Gastroesophageal sphincter (tissue), 4 donors: ENCODE measurements at regions not wholly inside any gene's neighbourhood (a gene's known extent, or its start where the extent isn't known, plus 50 kb on each side); places are given as distances from the start of the nearest gene placed in this dataset.

Source experiments
- ATAC-seq: fragments of 150-250 bp; one replicate; pipeline ENCODE4 v1.9.1; 2016; ENCODE audit warnings: mild to moderate bottlenecking, moderate library complexity
- H3K27ac ChIP-seq, 4 donors: fragments of 200-600 bp; sonication (generic) in 3 of 4; 1 replicate in 3 of 4; 2 replicates in 1 of 4; pipeline ENCODE4 v1.5.1; 2016 to 2019
- H3K27me3 ChIP-seq: fragments of 200-600 bp; sonication (generic); one replicate; pipeline ENCODE4 v1.5.1; 2019
- H3K36me3 ChIP-seq, 2 donors: fragments of 200-600 bp; sonication (generic); one replicate each; pipeline ENCODE4 v1.5.1; 2019; ENCODE audit warnings: control low read depth in 1 of 2
- H3K4me1 ChIP-seq, 3 donors: fragments of 200-600 bp; sonication (generic); 1 replicate in 2 of 3; 2 replicates in 1 of 3; pipeline ENCODE4 v1.5.1; 2016 to 2019; ENCODE audit warnings: control low read depth in 2 of 3
- H3K4me3 ChIP-seq, 2 donors: fragments of 200-600 bp; sonication (generic); one replicate each; pipeline ENCODE4 v1.5.1; 2019; ENCODE audit warnings: mild to moderate bottlenecking in 1 of 2, moderate library complexity in 1 of 2
- H3K9me3 ChIP-seq, 3 donors: fragments of 200-600 bp; sonication (generic); one replicate each; pipeline ENCODE4 v1.5.1; 2017 to 2019; ENCODE audit warnings: control low read depth in 2 of 3
- EP300 ChIP-seq: sonication (generic); formaldehyde crosslinking; IDR thresholded peaks from one replicate; pipeline ENCODE4 v1.6.1; 2017; ENCODE audit warnings: antibody characterized with exemption, mild to moderate bottlenecking
- POLR2A ChIP-seq, 2 donors: fragments of 450-650 bp; IDR thresholded peaks; one replicate each; pipeline ENCODE4 v1.6.1; 2017; ENCODE audit warnings: antibody characterized with exemption in 2 of 2, mild to moderate bottlenecking in 2 of 2, moderate library complexity in 1 of 2
- POLR2AphosphoS5 ChIP-seq: sonication (generic); formaldehyde crosslinking; IDR thresholded peaks from one replicate; pipeline ENCODE4 v1.6.1; 2017; ENCODE audit warnings: antibody characterized with exemption
- WGBS, 2 donors: methylation state at CpG; one replicate each; pipeline ENCODE4 v1.1.5; 2018; ENCODE audit warnings: low coverage in 1 of 2; 5-methylcytosine and 5-hydroxymethylcytosine counted together
- TF ChIP-seq, protein P1 (sequence below), 4 experiments: fragments of 200-600 bp in 2 of 4; fragments of 450-650 bp in 2 of 4; sonication (generic) in 1 of 4; IDR thresholded peaks; one replicate each; pipeline ENCODE4 v1.5.1; 2017 to 2019; ENCODE audit warnings: antibody characterized with exemption in 4 of 4, mild to moderate bottlenecking in 2 of 4, moderate library complexity in 2 of 4

DNA sequence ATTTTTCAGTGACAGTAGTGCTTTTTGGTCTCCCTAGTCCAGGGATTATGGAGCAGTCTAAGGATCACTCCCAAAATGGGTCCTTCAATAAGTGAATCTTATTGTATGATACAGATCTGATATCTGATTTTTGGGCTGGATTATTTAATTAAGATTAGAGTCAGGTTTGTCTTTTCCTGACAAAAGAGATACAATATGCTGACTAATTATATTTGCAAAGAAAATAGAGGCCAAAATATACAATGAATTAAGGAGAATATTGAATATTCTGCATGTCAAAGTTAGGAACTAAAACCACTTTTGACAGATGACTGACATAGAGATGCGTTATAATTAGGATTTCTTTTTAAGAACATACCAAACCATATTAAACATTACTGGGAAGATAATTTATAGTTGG is 175.2 kb downstream of the FOXG1 start:
- ATAC-seq = no peak
- TF ChIP-seq, protein P1, sequence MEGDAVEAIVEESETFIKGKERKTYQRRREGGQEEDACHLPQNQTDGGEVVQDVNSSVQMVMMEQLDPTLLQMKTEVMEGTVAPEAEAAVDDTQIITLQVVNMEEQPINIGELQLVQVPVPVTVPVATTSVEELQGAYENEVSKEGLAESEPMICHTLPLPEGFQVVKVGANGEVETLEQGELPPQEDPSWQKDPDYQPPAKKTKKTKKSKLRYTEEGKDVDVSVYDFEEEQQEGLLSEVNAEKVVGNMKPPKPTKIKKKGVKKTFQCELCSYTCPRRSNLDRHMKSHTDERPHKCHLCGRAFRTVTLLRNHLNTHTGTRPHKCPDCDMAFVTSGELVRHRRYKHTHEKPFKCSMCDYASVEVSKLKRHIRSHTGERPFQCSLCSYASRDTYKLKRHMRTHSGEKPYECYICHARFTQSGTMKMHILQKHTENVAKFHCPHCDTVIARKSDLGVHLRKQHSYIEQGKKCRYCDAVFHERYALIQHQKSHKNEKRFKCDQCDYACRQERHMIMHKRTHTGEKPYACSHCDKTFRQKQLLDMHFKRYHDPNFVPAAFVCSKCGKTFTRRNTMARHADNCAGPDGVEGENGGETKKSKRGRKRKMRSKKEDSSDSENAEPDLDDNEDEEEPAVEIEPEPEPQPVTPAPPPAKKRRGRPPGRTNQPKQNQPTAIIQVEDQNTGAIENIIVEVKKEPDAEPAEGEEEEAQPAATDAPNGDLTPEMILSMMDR (IDR thresholded peaks at IDR 0.05) = no peak
- no peak for TF ChIP-seq POLR2AphosphoS5
- no peak for TF ChIP-seq EP300
- no peak for TF ChIP-seq POLR2A (IDR thresholded peaks at IDR 0.05)
- H3K9me3 ChIP-seq = no peaks in the 10 kb centered on the region
- no peaks in the 10 kb centered on the region for H3K4me1 ChIP-seq
- WGBS, 2 donors = 89 to 92% methylated on average over 1 of the region's 1 CpG
- H3K27me3 ChIP-seq = no peaks in the 10 kb centered on the region
- no peaks in the 10 kb centered on the region for H3K36me3 ChIP-seq
- H3K4me3 ChIP-seq = no peak overlapping the region
- no peak overlapping the region for H3K27ac ChIP-seq

DNA sequence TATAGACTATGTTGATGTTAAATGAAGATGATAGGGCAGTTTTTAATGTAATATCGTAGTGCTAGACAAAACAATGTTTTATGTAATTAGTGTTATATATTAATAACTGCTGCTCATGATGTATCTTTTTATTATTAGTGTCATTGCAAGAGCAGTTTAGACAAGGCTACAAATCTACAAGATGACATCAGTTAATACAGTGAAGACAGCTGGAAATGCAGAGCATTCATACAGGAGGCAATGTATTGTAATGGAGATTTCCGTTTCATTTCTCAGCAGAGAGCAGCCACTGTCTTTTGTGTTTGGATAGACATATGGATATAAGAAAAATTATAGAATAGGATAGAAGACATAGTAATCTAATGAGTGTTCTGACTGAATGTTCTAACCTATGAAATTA is 178.0 kb downstream of the FOXG1 start:
- no peaks in the 10 kb centered on the region for H3K9me3 ChIP-seq
- no peaks in the 10 kb centered on the region for H3K4me1 ChIP-seq
- TF ChIP-seq POLR2AphosphoS5 = no peak
- TF ChIP-seq, protein P1 (IDR thresholded peaks at IDR 0.05) = no peak
- no peak for TF ChIP-seq POLR2A (IDR thresholded peaks at IDR 0.05)
- no peak for TF ChIP-seq EP300
- H3K27me3 ChIP-seq = no peaks in the 10 kb centered on the region
- no peaks in the 10 kb centered on the region for H3K36me3 ChIP-seq
- WGBS, 2 donors = 36% methylated on average over 2 of the region's 2 CpGs
- no peak overlapping the region for H3K4me3 ChIP-seq
- H3K27ac ChIP-seq = no peak overlapping the region
- ATAC-seq = no peak

DNA sequence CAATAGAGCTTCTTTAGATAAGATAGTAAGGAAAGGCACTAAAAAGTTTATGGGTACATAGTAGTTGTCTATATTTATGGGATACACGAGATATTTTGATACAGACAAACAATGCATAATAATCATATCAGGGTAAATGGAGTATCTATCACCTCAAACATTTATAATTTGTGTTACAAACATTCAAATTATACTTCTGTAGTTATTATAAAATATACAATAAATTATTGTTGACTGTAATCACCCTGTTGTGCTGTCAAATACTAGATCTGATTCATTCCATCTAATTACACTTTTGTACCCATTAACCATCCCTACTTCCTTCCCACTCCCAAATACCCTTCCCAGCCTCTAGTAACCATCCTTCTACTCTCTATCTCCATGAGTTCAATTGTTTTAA is 179.7 kb downstream of the FOXG1 start:
- Histone ChIP-seq H3K27ac (no peak overlapping the region), H3K27me3 (no peaks in the 10 kb centered on the region), H3K9me3 (no peaks in the 10 kb centered on the region), H3K36me3 (no peaks in the 10 kb centered on the region), H3K4me1 (no peaks in the 10 kb centered on the region), H3K4me3 (no peak overlapping the region)
- no peak for TF ChIP-seq POLR2A (IDR thresholded peaks at IDR 0.05)
- WGBS, 2 donors = 75 to 83% methylated on average over 1 of the region's 1 CpG
- no peak for ATAC-seq

DNA sequence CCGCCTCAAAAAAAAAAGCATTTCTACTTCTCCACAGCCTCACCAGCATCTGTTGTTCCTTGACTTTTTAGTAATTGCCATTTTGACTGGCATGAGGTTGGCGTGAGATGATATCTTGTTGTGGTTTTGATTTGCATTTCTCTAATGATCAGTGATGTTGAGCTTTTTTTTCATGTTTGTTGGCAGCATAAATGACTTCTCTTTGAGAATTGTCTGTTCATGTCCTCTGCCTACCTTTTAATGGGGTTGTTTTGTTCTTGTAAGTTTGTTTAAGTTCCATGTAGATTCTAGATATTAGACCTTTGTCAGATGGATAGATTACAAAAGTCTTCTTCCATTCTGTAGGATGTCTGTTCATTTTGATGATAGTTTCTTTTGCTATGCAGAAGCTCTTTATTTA is 182.9 kb downstream of the FOXG1 start:
- ATAC-seq = no peak
- Histone ChIP-seq H3K36me3 (no peaks in the 10 kb centered on the region), H3K4me3 (no peak overlapping the region), H3K27me3 (no peaks in the 10 kb centered on the region), H3K9me3 (no peaks in the 10 kb centered on the region), H3K4me1 (no peaks in the 10 kb centered on the region), H3K27ac (no peak overlapping the region)
- 89 to 100% methylated on average over 1 to 2 of the region's 2 CpGs for WGBS, 2 donors
- TF ChIP-seq EP300 = no peak
- no peak for TF ChIP-seq POLR2AphosphoS5
- TF ChIP-seq POLR2A (IDR thresholded peaks at IDR 0.05) = no peak
- TF ChIP-seq, protein P1 (IDR thresholded peaks at IDR 0.05) = no peak

DNA sequence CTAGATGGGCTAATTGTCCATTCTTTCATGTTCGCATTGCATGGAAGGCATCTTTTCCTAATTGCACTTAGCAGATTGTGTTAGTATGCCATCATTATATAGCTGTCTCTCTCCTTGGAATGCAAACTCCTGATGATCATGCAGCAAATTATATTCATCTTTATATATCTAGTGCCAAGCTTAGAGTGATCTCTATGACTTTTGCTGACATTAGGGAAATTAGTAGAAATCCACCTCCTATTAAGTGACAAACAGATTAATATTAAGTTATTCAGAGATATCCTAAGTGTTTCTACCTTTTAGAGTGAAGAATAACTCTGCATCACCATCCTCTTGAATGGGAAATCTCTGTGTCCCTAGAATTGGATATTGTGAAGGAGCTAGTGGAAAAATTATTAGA is 185.6 kb downstream of the FOXG1 start:
- Histone ChIP-seq H3K9me3 (no peaks in the 10 kb centered on the region), H3K27ac (no peak overlapping the region), H3K4me3 (no peak overlapping the region), H3K36me3 (no peaks in the 10 kb centered on the region), H3K27me3 (no peaks in the 10 kb centered on the region), H3K4me1 (no peaks in the 10 kb centered on the region)
- TF ChIP-seq POLR2AphosphoS5 (no peak), POLR2A (IDR thresholded peaks at IDR 0.05) (no peak), EP300 (no peak)
- TF ChIP-seq, protein P1 (IDR thresholded peaks at IDR 0.05) = no peak
- ATAC-seq = no peak
- 83 to 84% methylated on average over 1 of the region's 1 CpG for WGBS, 2 donors

DNA sequence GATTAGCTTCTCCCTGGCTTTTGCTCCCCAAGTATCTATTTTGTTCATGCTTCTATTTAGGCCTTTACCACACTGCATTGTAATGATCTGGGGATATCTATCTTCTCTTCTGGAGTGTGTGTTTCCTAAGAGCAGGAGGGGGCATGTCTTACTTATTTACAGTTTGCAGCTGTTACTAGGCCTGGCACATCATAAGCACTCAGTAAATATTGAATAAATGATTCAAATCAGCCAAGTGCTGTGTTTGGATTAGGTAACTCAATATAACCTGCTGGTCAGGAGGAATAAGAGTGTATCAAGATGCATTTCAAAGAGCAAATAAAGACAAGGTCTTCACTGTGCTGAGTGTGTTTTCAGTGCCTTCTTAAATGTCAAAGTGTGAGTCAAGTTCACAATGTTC is 186.1 kb downstream of the FOXG1 start:
- Histone ChIP-seq H3K36me3 (no peaks in the 10 kb centered on the region), H3K9me3 (no peaks in the 10 kb centered on the region), H3K4me1 (no peaks in the 10 kb centered on the region), H3K27me3 (no peaks in the 10 kb centered on the region), H3K27ac (no peak overlapping the region), H3K4me3 (no peak overlapping the region)
- no peak for TF ChIP-seq POLR2A (IDR thresholded peaks at IDR 0.05)
- TF ChIP-seq EP300 = no peak
- no peak for TF ChIP-seq POLR2AphosphoS5
- TF ChIP-seq, protein P1 (IDR thresholded peaks at IDR 0.05) = no peak
- no peak for ATAC-seq
